M059J (cell line): ENCODE measurements at regions not wholly inside any gene's neighbourhood (a gene's known extent, or its start where the extent isn't known, plus 50 kb on each side); places are given as distances from the start of the nearest gene placed in this dataset.
"Not testable (repeated sequence)": the region's sequence is repeated elsewhere in the genome, so short reads cannot be mapped to it uniquely, and the experiment has no call there.

Experiments
- DNase-seq: peaks from one replicate; pipeline ENCODE4 v3.0.0-alpha.2; 2012; ENCODE audit warnings: low read depth

GRCh38 chr6:76776876-76777275 is 686.4 kb downstream of the HTR1B start:
- no peak for DNase-seq

GRCh38 chr6:76774781-76775384 is 688.4 kb downstream of the HTR1B start:
- DNase-seq, result peak; percentile 2

GRCh38 chr6:76772951-76773350 is 690.3 kb downstream of the HTR1B start:
- DNase-seq, result no peak

DNA sequence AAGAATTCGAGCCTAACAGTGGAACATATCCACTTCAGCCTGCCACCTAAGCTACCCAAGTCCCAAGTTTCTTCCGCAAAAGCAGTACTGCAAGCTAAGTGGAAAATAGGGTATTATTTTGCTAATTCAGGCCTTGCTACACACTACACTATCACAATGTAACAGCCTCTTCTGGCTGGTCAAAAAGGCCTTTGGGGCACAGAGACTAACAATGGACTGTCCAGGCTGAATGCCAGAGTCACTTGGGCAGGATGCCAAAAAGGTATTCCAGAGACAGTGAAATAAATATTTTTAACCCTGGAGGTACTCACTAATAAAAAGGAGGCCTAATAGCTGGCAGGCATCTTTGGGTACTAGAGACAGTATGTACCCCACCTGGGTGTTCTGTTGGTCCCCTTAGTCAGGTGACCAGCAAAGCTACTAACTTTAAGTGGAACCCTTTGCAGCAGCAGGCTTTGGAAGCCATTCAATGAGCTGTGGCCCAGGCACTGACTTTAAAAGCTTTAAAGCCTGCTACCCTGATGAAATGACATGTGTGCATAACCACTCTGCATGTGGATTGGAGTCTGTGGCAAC is 692.1 kb downstream of the HTR1B start:
- DNase-seq, result peak; percentile 30

DNA sequence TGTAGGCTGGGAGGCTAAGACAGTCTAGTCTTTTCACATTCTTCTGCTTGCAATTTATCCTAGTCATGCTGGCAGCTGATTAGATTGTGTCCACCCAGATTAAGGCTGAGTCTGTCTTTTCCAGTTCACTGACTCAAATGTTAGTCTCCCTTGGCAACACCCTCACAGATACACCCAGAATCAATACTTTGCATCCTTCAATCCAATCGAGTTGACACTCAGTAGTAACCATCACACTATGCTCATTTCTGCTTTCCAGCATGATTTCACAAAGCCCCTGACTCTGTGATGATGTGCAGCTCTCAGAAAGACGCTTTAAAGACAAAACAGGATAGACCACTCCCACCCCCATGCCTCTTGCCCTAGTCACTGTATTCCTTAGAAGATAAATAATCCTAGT is 693.0 kb downstream of the HTR1B start:
- no peak for DNase-seq

DNA sequence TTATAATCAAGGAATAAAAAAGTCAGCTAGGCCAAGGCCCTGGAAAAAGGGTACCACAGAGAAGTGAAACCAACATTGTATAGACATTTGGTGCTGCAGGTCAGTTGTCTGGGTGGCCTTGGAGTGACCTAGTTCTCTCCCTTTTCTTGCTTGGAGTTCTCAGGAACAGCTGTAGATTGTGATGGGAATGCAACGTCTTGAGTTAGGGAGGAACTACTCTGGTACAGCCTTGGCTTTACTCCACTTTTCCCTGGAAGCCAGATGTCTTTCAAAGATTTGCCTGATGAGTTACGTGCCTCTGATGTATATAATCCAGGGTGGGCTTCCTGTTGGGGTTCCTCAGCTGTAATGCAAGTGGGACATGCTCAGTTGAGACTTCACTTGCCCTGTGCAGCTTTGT is 694.7 kb downstream of the HTR1B start:
- DNase-seq, result no peak

GRCh38 chr6:76764057-76764456 is 691.6 kb upstream of the IMPG1 start:
- no peak for DNase-seq

DNA sequence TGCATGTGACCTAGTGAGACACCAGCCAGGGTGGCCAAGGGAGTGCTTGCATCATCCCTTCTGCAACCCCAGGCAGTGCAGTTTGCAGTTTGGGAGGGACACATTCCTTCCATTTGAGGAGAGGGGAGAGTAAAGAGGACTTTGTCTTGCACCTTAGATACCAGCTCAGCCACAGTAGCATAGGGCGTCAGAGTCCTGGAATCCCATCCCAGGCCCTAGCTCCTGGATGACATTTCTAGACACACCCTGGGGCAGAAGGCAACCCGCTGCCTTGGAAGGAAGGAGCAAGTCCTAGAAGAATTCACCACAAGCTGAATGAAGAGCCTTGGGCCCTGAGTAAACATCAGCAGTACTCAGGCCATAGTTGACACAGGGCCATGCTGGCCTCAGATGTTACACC is 680.4 kb upstream of the IMPG1 start:
- DNase-seq, result no peak

GRCh38 chr6:76745388-76745787 is 672.9 kb upstream of the IMPG1 start:
- DNase-seq, result not testable (repeated sequence)

DNA sequence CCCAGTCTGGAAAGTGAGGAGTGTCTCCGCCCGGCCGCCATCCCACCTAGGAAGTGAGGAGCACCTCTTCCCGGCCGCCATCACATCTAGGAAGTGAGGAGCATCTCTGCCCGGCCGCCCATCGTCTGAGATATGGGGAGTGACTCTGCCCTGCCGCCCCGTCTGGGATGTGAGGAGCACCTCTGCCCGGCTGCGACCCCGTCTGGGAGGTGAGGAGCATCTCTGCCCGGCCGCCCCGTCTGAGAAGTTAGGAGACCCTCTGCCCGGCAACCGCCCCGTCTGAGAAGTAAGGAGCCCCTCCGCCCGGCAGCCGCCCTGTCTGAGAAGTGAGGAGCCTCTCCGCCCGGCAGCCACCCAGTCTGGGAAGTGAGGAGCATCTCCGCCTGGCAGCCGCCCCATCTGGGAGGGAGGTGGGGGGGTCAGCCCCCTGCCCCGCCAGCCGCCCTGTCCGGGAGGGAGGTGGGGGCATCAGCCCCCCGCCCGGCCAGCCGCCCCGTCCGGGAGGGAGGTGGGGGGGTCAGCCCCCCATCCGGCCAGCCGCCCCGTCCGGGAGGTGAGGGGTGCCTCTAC is 671.8 kb upstream of the IMPG1 start:
- not testable (repeated sequence) for DNase-seq

- DNase-seq, result peak; percentile 1
Observed at GRCh38 chr6:76742919-76743318, 670.5 kb upstream of the IMPG1 start.

DNA sequence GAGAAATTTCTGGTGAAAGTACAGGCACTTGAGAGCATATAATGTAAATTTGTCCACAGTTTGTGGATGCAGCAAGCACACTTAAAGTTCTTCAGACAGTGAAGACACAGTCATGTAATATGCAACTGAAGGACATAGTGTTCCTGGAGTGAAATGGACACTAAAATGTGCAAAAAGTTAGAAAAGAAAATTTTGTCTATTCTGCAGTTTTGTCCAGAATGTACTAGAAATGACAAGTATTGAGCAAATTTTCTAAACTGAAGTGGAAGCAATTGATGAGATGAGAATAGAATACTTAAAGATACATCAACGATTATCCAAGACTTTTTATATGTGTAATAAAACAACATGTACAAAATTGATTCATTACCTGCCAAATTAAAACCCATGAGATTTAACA is 647.0 kb upstream of the IMPG1 start:
- DNase-seq, result no peak

DNA sequence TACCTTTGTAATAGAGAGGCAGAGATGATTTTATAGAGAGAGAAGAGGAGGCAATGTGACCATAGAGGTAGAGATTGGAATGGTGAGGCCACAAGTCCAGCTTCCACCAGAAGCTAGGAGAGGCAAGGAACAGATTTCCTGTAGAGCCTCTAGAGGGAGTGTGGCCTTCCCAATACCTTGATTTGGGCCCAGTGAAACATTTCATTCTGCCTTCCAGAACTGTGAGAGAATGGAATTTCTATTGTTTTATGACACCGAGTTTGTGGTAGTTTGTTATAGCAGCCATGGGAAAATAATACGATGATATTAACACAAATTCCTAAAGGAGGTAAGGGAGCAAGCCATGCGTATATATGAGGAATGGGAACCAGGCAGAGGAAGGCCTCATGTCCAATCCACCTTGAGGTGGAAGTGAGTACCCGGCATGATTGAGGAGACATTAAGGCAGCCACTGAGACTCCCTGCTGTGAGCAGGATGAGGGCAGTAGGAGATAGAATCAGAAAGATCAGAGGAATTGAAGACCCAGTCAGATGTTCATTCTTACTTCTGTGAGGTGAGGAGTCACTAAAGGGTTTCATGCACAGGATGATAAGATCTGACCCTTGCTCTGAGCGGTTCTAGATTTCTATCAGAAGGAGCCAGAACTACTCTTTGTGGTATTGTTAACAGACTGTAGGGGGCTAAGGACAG is 636.3 kb upstream of the IMPG1 start:
- DNase-seq, result peak; percentile 6

- DNase-seq, result no peak
Observed at GRCh38 chr6:76707630-76708029, 635.2 kb upstream of the IMPG1 start.

- DNase-seq, result no peak
Observed at GRCh38 chr6:76706631-76707030, 634.2 kb upstream of the IMPG1 start.

DNA sequence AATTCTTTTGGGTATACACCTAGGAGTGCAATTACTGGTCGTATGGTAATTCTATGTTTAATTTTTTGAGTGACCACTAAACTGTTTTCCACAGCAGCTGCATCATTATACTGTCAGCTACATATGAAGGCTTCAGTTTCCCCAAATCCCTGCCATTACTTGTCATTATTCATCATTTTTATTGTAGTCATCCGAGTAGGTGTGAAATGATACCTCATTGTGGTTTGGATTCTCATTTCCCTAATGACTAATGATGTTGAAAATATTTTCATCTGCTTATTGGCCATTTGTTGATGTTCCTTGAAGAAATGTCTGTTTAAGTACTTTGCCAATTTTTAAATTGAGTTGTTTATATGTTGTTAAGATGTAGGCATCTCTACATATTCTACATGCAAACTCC is 633.6 kb upstream of the IMPG1 start:
- DNase-seq, result no peak

DNA sequence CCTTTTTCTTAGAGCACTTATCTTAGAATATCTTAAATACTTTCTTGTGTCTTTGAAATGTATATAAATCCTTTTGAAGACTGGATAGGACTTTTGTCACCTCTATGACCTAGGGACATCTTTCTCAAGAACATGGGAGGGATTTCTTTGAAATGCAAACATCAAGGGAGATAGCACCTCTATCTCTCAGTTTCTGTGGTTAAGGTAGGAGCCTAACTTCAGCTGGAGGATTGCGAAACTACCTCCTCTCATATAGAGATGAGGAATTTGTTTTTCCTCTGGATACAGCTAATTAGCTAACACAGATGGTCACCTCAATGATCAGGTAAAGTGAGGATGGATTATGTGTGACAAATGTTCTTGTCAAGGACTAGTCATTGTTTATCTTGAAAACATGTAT is 631.3 kb upstream of the IMPG1 start:
- DNase-seq, result no peak

GRCh38 chr6:76703285-76703684 is 630.8 kb upstream of the IMPG1 start:
- DNase-seq, result no peak

GRCh38 chr6:76702187-76702586 is 629.7 kb upstream of the IMPG1 start:
- DNase-seq, result no peak

DNA sequence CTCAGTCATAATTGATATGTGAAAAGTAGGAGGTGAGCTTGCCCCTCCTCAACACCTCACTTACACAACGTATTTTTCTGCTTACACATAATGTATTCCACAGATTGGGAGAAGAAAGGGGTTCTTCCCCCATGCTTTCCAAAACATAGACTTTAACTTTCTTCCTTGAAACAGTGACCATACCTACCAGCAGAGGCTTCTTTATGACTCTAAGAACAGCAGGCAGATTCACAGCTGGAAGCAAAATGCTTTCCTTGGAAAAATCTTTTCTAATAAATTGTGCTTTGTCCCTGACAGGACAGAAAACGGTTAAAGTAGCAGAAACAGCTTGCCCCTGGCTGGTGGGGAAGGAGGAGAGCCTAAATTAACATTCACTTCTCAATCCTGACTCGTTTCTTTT is 629.1 kb upstream of the IMPG1 start:
- no peak for DNase-seq

DNA sequence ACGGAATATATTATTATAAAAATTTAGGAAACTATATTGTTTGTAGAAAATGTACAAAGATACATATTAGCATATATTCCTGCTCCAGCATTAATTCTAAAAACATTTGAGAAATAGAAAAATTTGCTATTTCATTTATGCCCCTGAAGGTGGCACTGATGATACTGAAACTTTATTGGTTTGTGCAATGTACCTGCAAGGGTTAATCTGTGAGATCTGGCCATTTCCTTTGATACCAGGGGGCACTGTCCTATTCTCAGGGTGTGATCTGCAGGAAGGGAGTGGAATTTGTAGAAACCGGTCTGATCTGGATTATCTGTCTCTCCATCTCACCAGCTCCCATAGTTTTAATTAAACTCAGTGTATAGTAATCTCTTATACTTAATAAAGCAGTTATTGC is 625.1 kb upstream of the IMPG1 start:
- DNase-seq, result no peak

DNA sequence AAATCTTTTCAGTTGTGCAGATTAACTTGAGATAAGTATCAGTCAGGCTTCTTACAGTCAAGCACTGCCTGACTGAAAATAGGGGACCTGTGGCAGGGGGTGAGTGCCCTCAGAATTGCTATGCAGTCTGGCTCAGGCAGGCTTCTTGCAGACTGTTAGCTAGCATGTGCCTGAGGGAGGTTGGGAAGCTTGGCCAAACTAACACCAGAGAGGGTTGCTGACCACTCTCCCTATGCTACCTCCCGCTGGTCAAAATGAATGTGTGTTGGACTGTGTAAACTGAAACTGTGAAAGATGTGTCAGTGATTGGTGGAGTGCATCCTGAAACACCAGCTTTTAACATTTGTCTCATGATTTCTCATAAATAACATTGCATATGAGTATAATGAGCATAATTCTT is 622.3 kb upstream of the IMPG1 start:
- no peak for DNase-seq

- peak; percentile 9 for DNase-seq
Observed at GRCh38 chr6:76684875-76685274, 612.4 kb upstream of the IMPG1 start.
